Thymus (tissue), 11 donors: ENCODE measurements at regions not wholly inside any gene's neighbourhood (a gene's known extent, or its start where the extent isn't known, plus 50 kb on each side); places are given as distances from the start of the nearest gene placed in this dataset.

ENCODE experiments used
- DNase-seq, 9 donors: peaks; one replicate each; pipeline ENCODE4 v3.0.0-alpha.2; 2013; ENCODE audit warnings: low spot score in 9 of 9, low read depth in 6 of 9, missing footprints in 1 of 9
- H3K27ac ChIP-seq, 2 donors: one replicate each; pipeline ENCODE4 v1.5.1; 2013; ENCODE audit warnings: control low read depth in 1 of 2, low read depth in 1 of 2, low read length in 1 of 2, mild to moderate bottlenecking in 1 of 2, moderate library complexity in 1 of 2
- H3K27me3 ChIP-seq, 2 donors: one replicate each; pipeline ENCODE4 v1.5.1; 2013; ENCODE audit warnings: low read length in 1 of 2; ENCODE audit not compliant: control insufficient read depth in 2 of 2, insufficient read depth in 1 of 2
- H3K36me3 ChIP-seq, 2 donors: one replicate each; pipeline ENCODE4 v1.5.1; 2013; ENCODE audit warnings: low read length in 1 of 2, mild to moderate bottlenecking in 1 of 2, moderate library complexity in 1 of 2; ENCODE audit not compliant: control insufficient read depth in 2 of 2, insufficient read depth in 2 of 2
- H3K4me1 ChIP-seq, 2 donors: one replicate each; pipeline ENCODE4 v1.5.1; 2013; ENCODE audit warnings: low read length in 2 of 2; ENCODE audit not compliant: control insufficient read depth in 2 of 2, insufficient read depth in 2 of 2
- H3K4me3 ChIP-seq, 2 donors: one replicate each; pipeline ENCODE4 v1.5.1; 2013; ENCODE audit warnings: low read length in 2 of 2, control low read depth in 1 of 2, mild to moderate bottlenecking in 1 of 2
- H3K9me3 ChIP-seq, 2 donors: one replicate each; pipeline ENCODE4 v1.5.1; 2013; ENCODE audit warnings: low read length in 1 of 2, mild to moderate bottlenecking in 1 of 2; ENCODE audit not compliant: control insufficient read depth in 2 of 2, insufficient read depth in 1 of 2
- WGBS: extraction: QIAGEN DNeasy Blood & Tissue Kit; methylation state at CpG from one replicate; pipeline ENCODE4 v1.1.7; 2013; 5-methylcytosine and 5-hydroxymethylcytosine counted together
- donor health status: healthy.

DNA sequence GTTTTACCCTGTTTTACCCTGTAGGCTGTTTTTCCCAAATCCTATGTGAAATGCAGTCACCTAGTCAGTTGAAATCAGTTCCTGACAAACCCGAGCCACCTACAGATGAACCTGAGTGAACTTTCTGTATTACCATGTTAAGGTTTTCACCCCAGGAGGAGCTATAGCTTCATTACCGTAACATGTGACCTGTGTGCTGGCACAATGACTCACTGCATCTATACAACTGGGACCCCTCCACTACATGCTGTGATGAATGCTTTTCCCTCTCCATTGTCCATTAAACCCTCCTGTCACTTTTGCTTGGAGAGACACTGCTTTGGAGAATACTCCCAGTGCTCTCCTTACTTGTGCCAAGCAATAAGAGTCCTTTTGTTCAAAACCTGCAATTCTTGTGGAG lies 1974.8 kb downstream of the EFNA5 start:
- Histone ChIP-seq H3K27ac (no peak overlapping the region), H3K27me3 (no peaks in the 10 kb centered on the region), H3K4me3 (no peak overlapping the region), H3K36me3 (no peaks in the 10 kb centered on the region), H3K4me1 (no peaks in the 10 kb centered on the region), H3K9me3 (peaks cover 0 to 11% of the 10 kb centered on the region in 2 donors)
- WGBS, result 91% methylated on average over 2 of the region's 2 CpGs
- no peak for DNase-seq

GRCh38 chr5:105689596-105689995 lies 1981.1 kb downstream of the EFNA5 start:
- no peaks in the 10 kb centered on the region for H3K27me3 ChIP-seq
- 97% methylated on average over 3 of the region's 3 CpGs for WGBS
- H3K4me1 ChIP-seq, result no peaks in the 10 kb centered on the region
- no peak overlapping the region for H3K27ac ChIP-seq
- DNase-seq, result no peak
- no peak overlapping the region for H3K4me3 ChIP-seq
- no peaks in the 10 kb centered on the region for H3K36me3 ChIP-seq
- H3K9me3 ChIP-seq, result no peaks in the 10 kb centered on the region

- WGBS, result 88% methylated on average over 4 of the region's 4 CpGs
- no peak for DNase-seq
These were observed 1982.4 kb downstream of the EFNA5 start for GRCh38 chr5:105688227-105688792.

DNA sequence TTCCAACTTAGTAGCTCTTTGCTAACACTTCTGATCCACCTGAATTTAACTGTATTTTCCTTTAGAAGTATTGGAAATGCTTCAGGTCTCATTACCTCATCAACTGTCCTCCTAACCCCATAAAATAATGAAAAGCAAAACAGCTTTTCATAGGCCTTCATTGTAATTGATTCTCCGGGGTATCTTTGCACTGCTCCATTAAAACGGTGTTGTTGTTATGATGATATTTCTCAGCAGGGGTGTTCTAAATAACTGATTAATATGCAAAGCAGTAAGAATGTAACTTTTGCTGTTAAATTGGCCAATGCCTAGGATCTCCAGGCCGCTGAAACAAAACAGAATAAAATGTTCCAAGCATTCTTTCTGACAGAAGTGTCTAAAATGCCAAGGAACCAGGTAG lies 1983.2 kb downstream of the EFNA5 start:
- no peaks in the 10 kb centered on the region for H3K9me3 ChIP-seq
- no peaks in the 10 kb centered on the region for H3K27me3 ChIP-seq
- H3K4me1 ChIP-seq, result no peaks in the 10 kb centered on the region
- WGBS, result 70% methylated on average over 3 of the region's 3 CpGs
- H3K4me3 ChIP-seq, result no peak overlapping the region
- H3K36me3 ChIP-seq, result no peaks in the 10 kb centered on the region
- no peak overlapping the region for H3K27ac ChIP-seq
- DNase-seq, result no peak

More at GRCh38 chr5:105688227-105688792, 1982.4 kb downstream of the EFNA5 start:
- Histone ChIP-seq H3K4me1 (no peaks in the 10 kb centered on the region), H3K27ac (no peak overlapping the region), H3K9me3 (no peaks in the 10 kb centered on the region), H3K27me3 (no peaks in the 10 kb centered on the region), H3K36me3 (no peaks in the 10 kb centered on the region), H3K4me3 (no peak overlapping the region)

DNA sequence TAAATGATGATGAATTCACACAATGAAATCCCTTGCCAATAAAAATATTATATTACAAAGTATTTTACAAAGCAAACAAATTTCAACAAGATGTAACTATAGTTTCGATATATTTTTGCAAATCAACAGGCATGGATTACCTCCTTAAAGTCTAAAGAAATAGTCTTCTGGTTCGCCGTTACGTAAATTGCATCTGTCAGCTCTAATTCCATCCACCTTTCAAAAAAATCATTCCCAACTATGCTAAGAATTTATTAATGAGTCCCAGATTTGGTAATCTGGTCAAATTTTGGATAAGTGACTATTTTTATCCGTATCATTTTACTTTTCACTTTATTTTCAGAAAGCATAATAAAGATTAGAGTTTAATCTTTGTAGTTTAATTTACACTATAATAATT lies 1984.9 kb downstream of the EFNA5 start:
- no peaks in the 10 kb centered on the region for H3K9me3 ChIP-seq
- H3K36me3 ChIP-seq, result no peaks in the 10 kb centered on the region
- H3K4me3 ChIP-seq, result no peak overlapping the region
- no peaks in the 10 kb centered on the region for H3K27me3 ChIP-seq
- WGBS, result 95% methylated on average over 5 of the region's 5 CpGs
- no peak for DNase-seq
- no peak overlapping the region for H3K27ac ChIP-seq
- no peaks in the 10 kb centered on the region for H3K4me1 ChIP-seq

DNA sequence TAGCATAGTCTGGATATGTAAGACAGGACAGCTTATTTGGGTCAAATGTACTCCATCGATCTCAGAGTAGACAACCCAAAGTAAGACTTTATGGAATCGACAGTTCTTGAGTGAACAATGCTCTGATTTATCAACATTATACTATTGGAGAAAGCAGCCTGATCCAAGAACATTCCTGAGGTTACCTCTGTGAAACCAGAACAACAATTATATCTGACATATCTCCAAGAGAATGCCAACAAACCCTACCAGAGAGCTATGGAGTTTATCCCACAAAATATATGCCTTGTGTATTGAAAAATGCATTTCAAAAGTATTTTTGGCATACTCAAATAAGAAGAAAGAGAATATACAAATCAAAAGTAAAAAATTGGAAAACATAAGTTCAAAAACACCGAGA lies 1985.9 kb downstream of the EFNA5 start:
- no peak overlapping the region for H3K27ac ChIP-seq
- H3K4me3 ChIP-seq, result no peak overlapping the region
- no peaks in the 10 kb centered on the region for H3K4me1 ChIP-seq
- H3K9me3 ChIP-seq, result no peaks in the 10 kb centered on the region
- no peaks in the 10 kb centered on the region for H3K27me3 ChIP-seq
- 92% methylated on average over 3 of the region's 3 CpGs for WGBS
- DNase-seq, result no peak
- no peaks in the 10 kb centered on the region for H3K36me3 ChIP-seq

DNA sequence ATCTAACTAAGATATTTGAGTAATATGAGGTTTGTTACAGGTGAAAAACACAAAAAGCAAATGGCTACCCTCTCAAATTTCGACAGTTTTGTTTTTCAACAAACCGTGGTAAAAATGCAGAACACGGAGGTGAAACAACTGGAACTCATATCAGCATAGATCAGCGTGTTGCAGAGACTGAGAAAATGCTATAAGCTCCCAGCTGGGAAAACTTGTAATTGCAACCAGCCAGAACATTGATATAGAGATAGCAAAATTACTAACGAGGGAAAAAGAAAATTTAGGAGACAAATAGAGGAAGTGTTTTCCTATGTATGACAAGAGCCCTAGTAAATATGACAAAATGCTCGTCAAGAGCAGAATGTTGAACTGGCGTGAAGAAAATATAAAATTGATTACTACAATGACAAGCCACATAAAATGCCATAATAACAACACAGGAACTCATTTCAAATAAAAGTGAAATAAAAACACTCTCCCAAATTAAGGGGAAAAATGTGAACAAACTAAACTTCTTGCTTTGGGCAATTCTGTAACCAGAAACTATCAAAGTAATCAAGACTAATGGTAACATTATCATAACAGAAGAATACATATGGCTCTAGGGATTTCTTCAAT lies 1989.8 kb downstream of the EFNA5 start:
- H3K36me3 ChIP-seq, result no peaks in the 10 kb centered on the region
- no peaks in the 10 kb centered on the region for H3K4me1 ChIP-seq
- 73% methylated on average over 7 of the region's 7 CpGs for WGBS
- no peak overlapping the region for H3K4me3 ChIP-seq
- no peak for DNase-seq
- no peaks in the 10 kb centered on the region for H3K9me3 ChIP-seq
- H3K27me3 ChIP-seq, result no peaks in the 10 kb centered on the region
- no peak overlapping the region for H3K27ac ChIP-seq

DNA sequence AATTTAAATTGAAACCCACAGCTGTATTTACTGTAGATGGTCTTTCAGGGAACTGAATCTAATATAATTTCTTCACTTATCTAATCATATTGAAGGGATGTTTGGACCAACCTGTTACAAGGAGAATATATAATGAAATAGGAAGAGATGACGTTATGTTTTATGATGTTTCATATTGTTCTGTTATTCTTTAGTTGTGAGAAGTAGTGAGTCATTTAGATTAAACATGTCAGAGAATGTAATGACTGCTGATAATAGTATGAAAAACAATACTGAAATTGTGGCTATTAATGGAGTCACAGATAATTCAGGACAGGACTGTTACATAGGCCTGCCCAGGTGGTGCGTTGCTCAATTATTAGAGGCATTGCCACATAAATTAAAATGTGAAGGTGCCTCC lies 1993.4 kb downstream of the EFNA5 start:
- 91% methylated on average over 2 of the region's 2 CpGs for WGBS
- H3K27ac ChIP-seq, result no peak overlapping the region

GRCh38 chr5:105670596-105670995 lies 2000.1 kb downstream of the EFNA5 start:
- H3K4me1 ChIP-seq, result no peaks in the 10 kb centered on the region
- DNase-seq, result no peak
- WGBS, result 93% methylated on average over 3 of the region's 3 CpGs
- H3K9me3 ChIP-seq, result no peaks in the 10 kb centered on the region
- H3K36me3 ChIP-seq, result no peaks in the 10 kb centered on the region
- H3K27ac ChIP-seq, result no peak overlapping the region
- no peak overlapping the region for H3K4me3 ChIP-seq
- H3K27me3 ChIP-seq, result no peaks in the 10 kb centered on the region

More for the DNA sequence above, 1993.4 kb downstream of the EFNA5 start:
- Histone ChIP-seq H3K4me3 (no peak overlapping the region), H3K27me3 (no peaks in the 10 kb centered on the region), H3K9me3 (no peaks in the 10 kb centered on the region), H3K4me1 (no peaks in the 10 kb centered on the region), H3K36me3 (no peaks in the 10 kb centered on the region)
- DNase-seq, result no peak
